B cell (primary cell): ENCODE measurements at regions not wholly inside any gene's neighbourhood (a gene's known extent, or its start where the extent isn't known, plus 50 kb on each side); places are given as distances from the start of the nearest gene placed in this dataset.

ENCODE experiments used
- EZH2 ChIP-seq: IDR thresholded peaks from 2 replicates; pipeline ENCODE4 v1.6.1; 2012; ENCODE audit warnings: borderline replicate concordance, low read depth, mild to moderate bottlenecking, moderate library complexity, low read length; ENCODE audit not compliant: insufficient read depth, poor library complexity, severe bottlenecking
- TF ChIP-seq, protein P1 (sequence below): fragments of 200-600 bp; IDR thresholded peaks from one replicate; pipeline ENCODE4 v1.8.0; 2022; ENCODE audit warnings: antibody characterized with exemption, mild to moderate bottlenecking

DNA sequence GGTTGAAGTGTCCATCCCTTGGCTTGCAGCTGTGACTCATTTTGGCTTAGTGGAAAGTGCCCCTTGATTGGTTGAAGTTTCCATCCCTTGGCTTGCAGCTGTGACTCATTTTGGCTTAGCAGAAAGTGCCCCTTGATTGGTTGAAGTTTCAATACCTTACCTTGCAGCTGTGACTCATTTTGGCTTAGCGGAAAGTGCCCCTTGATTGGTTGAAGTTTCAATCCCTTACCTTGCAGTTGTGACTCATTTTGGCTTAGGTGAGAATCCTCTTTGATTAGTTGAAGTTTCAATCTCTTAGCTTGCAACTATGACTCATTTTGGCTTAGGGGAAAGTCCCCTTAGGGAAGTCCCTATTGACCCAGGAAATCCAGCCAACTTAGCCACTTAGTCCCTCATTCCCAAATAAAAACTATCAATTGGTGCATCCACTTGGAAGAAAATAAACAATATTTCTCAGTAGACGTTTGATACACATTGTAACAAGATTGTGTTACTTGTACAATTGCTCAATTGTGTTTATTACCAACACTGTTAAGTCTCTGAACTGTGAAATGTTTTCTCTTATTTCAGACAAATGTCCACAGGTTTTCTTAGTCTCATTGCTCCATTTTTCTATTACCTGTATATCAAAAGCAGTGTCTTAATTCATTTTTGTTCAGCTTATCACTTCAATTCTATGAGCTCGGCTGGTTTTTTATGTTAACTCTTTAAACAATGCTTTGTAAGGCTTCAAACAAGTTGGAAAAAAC, 2308.8 kb upstream of the ACO1 start:
- TF ChIP-seq, protein P1, sequence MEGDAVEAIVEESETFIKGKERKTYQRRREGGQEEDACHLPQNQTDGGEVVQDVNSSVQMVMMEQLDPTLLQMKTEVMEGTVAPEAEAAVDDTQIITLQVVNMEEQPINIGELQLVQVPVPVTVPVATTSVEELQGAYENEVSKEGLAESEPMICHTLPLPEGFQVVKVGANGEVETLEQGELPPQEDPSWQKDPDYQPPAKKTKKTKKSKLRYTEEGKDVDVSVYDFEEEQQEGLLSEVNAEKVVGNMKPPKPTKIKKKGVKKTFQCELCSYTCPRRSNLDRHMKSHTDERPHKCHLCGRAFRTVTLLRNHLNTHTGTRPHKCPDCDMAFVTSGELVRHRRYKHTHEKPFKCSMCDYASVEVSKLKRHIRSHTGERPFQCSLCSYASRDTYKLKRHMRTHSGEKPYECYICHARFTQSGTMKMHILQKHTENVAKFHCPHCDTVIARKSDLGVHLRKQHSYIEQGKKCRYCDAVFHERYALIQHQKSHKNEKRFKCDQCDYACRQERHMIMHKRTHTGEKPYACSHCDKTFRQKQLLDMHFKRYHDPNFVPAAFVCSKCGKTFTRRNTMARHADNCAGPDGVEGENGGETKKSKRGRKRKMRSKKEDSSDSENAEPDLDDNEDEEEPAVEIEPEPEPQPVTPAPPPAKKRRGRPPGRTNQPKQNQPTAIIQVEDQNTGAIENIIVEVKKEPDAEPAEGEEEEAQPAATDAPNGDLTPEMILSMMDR: no peak
- no peak for TF ChIP-seq EZH2
